WTC11 (cell line): ENCODE measurements at regions not wholly inside any gene's neighbourhood (a gene's known extent, or its start where the extent isn't known, plus 50 kb on each side); places are given as distances from the start of the nearest gene placed in this dataset.
"Not testable (repeated sequence)": the region's sequence is repeated elsewhere in the genome, so short reads cannot be mapped to it uniquely, and the experiment has no call there.

Experiments
- ATAC-seq: fragments of 200-7000 bp; cut with Tn5 transposase; 2 replicates; pipeline ENCODE4 v1.10.0; 2021; ENCODE audit warnings: mild to moderate bottlenecking, moderate library complexity
- CTCF ChIA-PET: fragments of 300-600 bp; sonication (Branson Sonifier 250); formaldehyde crosslinking; loops from one replicate; lab custom pipeline; 2021; ENCODE audit warnings: antibody characterized with exemption; lab: Charles Lee
- POLR2A ChIA-PET: fragments of 350-600 bp; sonication (Branson Sonifier 250); formaldehyde crosslinking; loops from one replicate; lab custom pipeline; 2021; ENCODE audit warnings: antibody characterized with exemption; lab: Charles Lee
- DNase-seq: peaks from one replicate; pipeline ENCODE4 v3.0.0; 2021; ENCODE audit warnings: low spot score
- H3K27ac Mint-ChIP-seq: 2 replicates; pipeline ENCODE4 v1.8.0; 2021; ENCODE audit warnings: mixed read lengths
- H3K27me3 Mint-ChIP-seq: 2 replicates; pipeline ENCODE4 v1.8.0; 2021; ENCODE audit warnings: low read depth, mild to moderate bottlenecking, moderate library complexity, mixed read lengths
- H3K36me3 Mint-ChIP-seq: 2 replicates; pipeline ENCODE4 v1.8.0; 2021; ENCODE audit warnings: mixed read lengths
- H3K4me1 Mint-ChIP-seq: 2 replicates; pipeline ENCODE4 v1.8.0; 2022; ENCODE audit warnings: mixed read lengths
- H3K4me3 Mint-ChIP-seq: 2 replicates; pipeline ENCODE4 v1.8.0; 2021; ENCODE audit warnings: mild to moderate bottlenecking, moderate library complexity, mixed read lengths
- H3K9me3 Mint-ChIP-seq: 2 replicates; pipeline ENCODE4 v1.8.0; 2021; ENCODE audit warnings: mixed read lengths
- ATF1 ChIP-seq: sonication (generic); formaldehyde crosslinking; IDR thresholded peaks from 2 replicates; pipeline ENCODE4 v1.8.1; 2023; ENCODE audit warnings: mild to moderate bottlenecking, moderate library complexity, missing genetic modification reagents
- ATF3 ChIP-seq: sonication (generic); formaldehyde crosslinking; conservative IDR thresholded peaks from 2 replicates; pipeline ENCODE4 v1.8.1; 2022; ENCODE audit warnings: mild to moderate bottlenecking, missing genetic modification reagents
- CREM ChIP-seq: sonication (generic); formaldehyde crosslinking; IDR thresholded peaks from 2 replicates; pipeline ENCODE4 v1.8.1; 2022; ENCODE audit warnings: mild to moderate bottlenecking, missing genetic modification reagents, moderate library complexity
- E2F1 ChIP-seq: sonication (generic); formaldehyde crosslinking; IDR thresholded peaks from 2 replicates; pipeline ENCODE4 v1.8.0; 2022; ENCODE audit warnings: mild to moderate bottlenecking, missing genetic modification reagents
- EMX1 ChIP-seq: fragments of 250-450 bp; sonication (Bioruptor Pico); IDR thresholded peaks from 2 replicates; pipeline ENCODE4 v1.8.0; 2021; ENCODE audit warnings: mild to moderate bottlenecking
- KAT7 ChIP-seq: sonication (generic); formaldehyde crosslinking; IDR thresholded peaks from 2 replicates; pipeline ENCODE4 v1.8.1; 2023; ENCODE audit warnings: missing genetic modification reagents, mild to moderate bottlenecking, borderline replicate concordance
- NFATC4 ChIP-seq: fragments of 250-450 bp; sonication (Bioruptor Pico); IDR thresholded peaks from 2 replicates; pipeline ENCODE4 v1.9.0; 2021; ENCODE audit warnings: mild to moderate bottlenecking
- NR3C1 ChIP-seq: sonication (generic); formaldehyde crosslinking; conservative IDR thresholded peaks from 2 replicates; pipeline ENCODE4 v1.8.1; 2023; ENCODE audit warnings: low read depth, mild to moderate bottlenecking, missing genetic modification reagents
- PRDM15 ChIP-seq: sonication (generic); formaldehyde crosslinking; IDR thresholded peaks from 2 replicates; pipeline ENCODE4 v1.8.0; 2022; ENCODE audit warnings: missing genetic modification reagents
- RORB ChIP-seq: fragments of 250-450 bp; sonication (Bioruptor Pico); IDR thresholded peaks from 2 replicates; pipeline ENCODE4 v1.9.0; 2021; ENCODE audit warnings: mild to moderate bottlenecking
- SMAD3 ChIP-seq: sonication (generic); formaldehyde crosslinking; IDR thresholded peaks from 2 replicates; pipeline ENCODE4 v1.8.0; 2022; ENCODE audit warnings: missing genetic modification reagents, mild to moderate bottlenecking, borderline replicate concordance
- TEAD1 ChIP-seq: sonication (generic); formaldehyde crosslinking; IDR thresholded peaks from 2 replicates; pipeline ENCODE4 v1.8.0; 2022; ENCODE audit warnings: mild to moderate bottlenecking, missing genetic modification reagents
- TEAD4 ChIP-seq: sonication (generic); formaldehyde crosslinking; IDR thresholded peaks from 2 replicates; pipeline ENCODE4 v1.8.0; 2022; ENCODE audit warnings: mild to moderate bottlenecking, missing genetic modification reagents
- TP53 ChIP-seq: sonication (generic); formaldehyde crosslinking; IDR thresholded peaks from 2 replicates; pipeline ENCODE4 v1.8.1; 2023; ENCODE audit warnings: mild to moderate bottlenecking, missing genetic modification reagents
- ZNF232 ChIP-seq: sonication (generic); formaldehyde crosslinking; IDR thresholded peaks from 2 replicates; pipeline ENCODE4 v1.8.0; 2022; ENCODE audit warnings: mild to moderate bottlenecking, missing genetic modification reagents
- ZNF281 ChIP-seq: sonication (generic); formaldehyde crosslinking; IDR thresholded peaks from 2 replicates; pipeline ENCODE4 v1.8.0; 2023; ENCODE audit warnings: mild to moderate bottlenecking, missing genetic modification reagents
- ZNF671 ChIP-seq: fragments of 250-450 bp; sonication (Bioruptor Pico); IDR thresholded peaks from 2 replicates; pipeline ENCODE4 v1.8.0; 2021; ENCODE audit warnings: mild to moderate bottlenecking

GRCh38 chr22:25497716-25498115 lies 66.8 kb upstream of the GRK3 start (continued):
- TF ChIP-seq PRDM15 (CRISPR knock-in tag) (no peak), ZNF281 (CRISPR knock-in tag) (no peak), ATF1 (CRISPR knock-in tag) (no peak)
- TF ChIP-seq, all 79 proteins: peak for 0

- DNase-seq, H3K4me3 Mint-ChIP-seq, POLR2A ChIA-PET, H3K9me3 Mint-ChIP-seq, ATAC-seq, H3K27me3 Mint-ChIP-seq, H3K27ac Mint-ChIP-seq, H3K36me3 Mint-ChIP-seq, CTCF ChIA-PET, H3K4me1 Mint-ChIP-seq: not testable (repeated sequence)
Measured at GRCh38 chr22:25500671-25501070, 63.8 kb upstream of the GRK3 start.

GRCh38 chr22:25504017-25504416 lies 60.5 kb upstream of the GRK3 start:
- H3K36me3 Mint-ChIP-seq, H3K4me3 Mint-ChIP-seq, H3K9me3 Mint-ChIP-seq, DNase-seq, ATAC-seq, H3K27me3 Mint-ChIP-seq, CTCF ChIA-PET, POLR2A ChIA-PET, H3K27ac Mint-ChIP-seq: not testable (repeated sequence)
- peaks cover 13% of the 10 kb centered on the region for H3K4me1 Mint-ChIP-seq

GRCh38 chr22:25508161-25508560 lies 56.3 kb upstream of the GRK3 start:
- peak; percentile 78; the same call in 1 of the 2 replicates for ATAC-seq

More at GRCh38 chr22:25508161-25508560, 56.3 kb upstream of the GRK3 start:
- no peak for TF ChIP-seq TP53 (CRISPR knock-in tag)
- TF ChIP-seq ATF3 (CRISPR knock-in tag): no peak
- TF ChIP-seq TEAD4: no peak
- TF ChIP-seq ATF1 (CRISPR knock-in tag): no peak
- no peak for TF ChIP-seq ZNF671
- TF ChIP-seq KAT7 (CRISPR knock-in tag): no peak
- no peak for TF ChIP-seq NR3C1
- no peak for TF ChIP-seq EMX1 (CRISPR knock-in tag)
- no peak for TF ChIP-seq ZNF232 (CRISPR knock-in tag)
- no peak for TF ChIP-seq TEAD1 (CRISPR knock-in tag)
- no peak for TF ChIP-seq CREM (CRISPR knock-in tag)
- no peak for TF ChIP-seq SMAD3 (CRISPR knock-in tag)
- no peak for TF ChIP-seq E2F1 (CRISPR knock-in tag)
- TF ChIP-seq NFATC4 (CRISPR knock-in tag): no peak
- no peak for TF ChIP-seq RORB
- Mint-ChIP-seq H3K27ac (peak overlapping the region; percentile 78; the same call in 1 of the 2 replicates), H3K27me3 (no peaks in the 10 kb centered on the region), H3K9me3 (no peaks in the 10 kb centered on the region), H3K4me3 (no peak overlapping the region), H3K36me3 (peaks cover 4% of the 10 kb centered on the region; the same call in 1 of the 2 replicates), H3K4me1 (peaks cover 15% of the 10 kb centered on the region)
- no peak for DNase-seq
- CTCF ChIA-PET: no interaction called here
- POLR2A ChIA-PET: no interaction called here
